ENCODE measurements at regions not wholly inside any gene's neighbourhood (a gene's known extent, or its start where the extent isn't known, plus 50 kb on each side); places are given as distances from the start of the nearest gene placed in this dataset.

DNA sequence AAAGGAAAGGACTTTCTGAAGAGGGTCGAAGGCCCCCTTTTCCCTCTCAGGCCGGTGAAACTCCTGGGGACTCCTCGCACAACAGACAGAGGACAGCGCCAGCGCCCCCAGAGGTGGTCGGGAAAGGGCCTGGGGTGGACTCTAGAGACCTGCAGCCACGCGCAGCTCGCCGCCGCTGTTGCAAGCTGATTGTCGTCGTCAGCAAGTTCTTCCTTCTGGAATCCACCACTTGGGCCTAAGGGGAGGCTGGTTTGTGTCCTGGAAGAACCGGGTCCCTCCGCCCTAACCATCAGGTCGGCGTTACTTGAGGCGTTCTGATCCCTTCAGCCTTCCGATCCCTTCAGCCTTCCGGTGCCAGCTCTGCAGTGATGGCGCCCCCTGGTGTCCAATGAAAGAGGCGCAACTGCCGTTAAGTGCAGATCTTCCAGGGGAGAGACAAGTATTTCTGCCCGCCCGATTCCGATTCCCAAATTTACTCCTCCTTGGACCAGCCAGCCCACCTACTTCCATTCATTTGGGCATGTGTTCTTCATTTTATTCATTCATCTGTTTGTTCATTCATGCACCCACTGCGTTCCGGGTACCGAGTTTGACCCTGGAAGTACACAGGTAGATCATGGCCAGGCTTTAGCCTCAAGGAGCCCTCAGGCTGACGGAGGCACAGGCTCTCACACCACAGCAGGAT, 77.2 kb upstream of the SLC6A11 start:
- DNase-seq (ENCODE audit: low read depth), result peak; percentile 67

DNA sequence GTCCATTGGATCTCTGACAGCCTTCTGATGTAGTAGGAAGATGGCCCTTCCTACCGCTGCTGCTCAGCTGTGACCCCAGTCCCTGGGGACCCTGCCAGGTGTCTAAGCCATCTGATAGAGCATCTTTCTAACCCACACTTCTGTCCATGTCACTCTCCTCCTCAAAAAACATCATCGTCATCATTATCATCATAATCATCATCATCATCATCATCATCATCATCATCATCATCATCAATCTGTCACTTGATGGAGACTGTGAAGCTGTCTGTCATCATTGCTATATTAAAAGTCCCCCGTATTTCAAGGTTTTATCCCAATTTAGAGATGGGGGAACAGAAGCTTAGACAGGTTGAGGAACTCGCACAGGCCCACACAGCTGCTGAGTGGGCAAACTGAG, 75.1 kb upstream of the SLC6A11 start:
- no peak for DNase-seq (ENCODE audit: low read depth)

DNA sequence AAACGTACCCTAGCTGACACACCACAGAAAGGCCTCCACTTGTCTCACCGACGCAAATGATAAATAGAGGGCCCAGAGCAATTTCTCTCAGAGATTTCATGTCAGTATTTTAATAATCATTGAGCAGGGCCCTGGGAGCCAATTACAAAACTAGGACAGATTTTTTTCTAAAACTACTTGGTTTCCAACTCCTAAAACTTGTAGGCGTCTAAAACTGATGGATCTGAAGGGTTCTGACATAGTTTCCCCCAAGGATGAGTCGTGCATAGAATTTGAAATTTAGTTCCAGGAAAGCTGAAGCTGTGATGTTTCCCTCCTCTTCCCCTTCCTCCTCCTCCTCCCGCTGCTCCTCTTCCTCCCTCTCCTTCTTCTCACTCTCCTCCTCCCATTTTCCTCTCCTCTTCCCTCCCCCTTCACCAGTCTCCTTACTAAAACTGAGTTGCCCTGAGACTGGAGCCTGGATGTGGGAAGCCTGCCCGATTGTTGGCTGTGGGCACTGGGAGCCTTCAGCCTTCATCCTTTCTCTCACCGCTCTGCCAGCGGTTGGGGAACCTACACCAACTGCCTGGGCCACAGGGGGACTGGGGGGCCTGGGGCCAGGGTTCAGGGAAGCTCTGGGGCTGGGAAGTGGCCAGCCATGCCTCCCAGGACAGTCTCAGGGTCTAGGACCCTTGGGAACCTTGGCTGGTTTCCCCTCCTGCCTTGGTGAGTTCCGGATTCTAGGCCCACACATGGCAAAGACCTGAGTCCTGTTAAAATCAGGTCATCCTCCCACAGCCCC, 73.9 kb upstream of the SLC6A11 start:
- DNase-seq (ENCODE audit: low read depth), result no peak

DNA sequence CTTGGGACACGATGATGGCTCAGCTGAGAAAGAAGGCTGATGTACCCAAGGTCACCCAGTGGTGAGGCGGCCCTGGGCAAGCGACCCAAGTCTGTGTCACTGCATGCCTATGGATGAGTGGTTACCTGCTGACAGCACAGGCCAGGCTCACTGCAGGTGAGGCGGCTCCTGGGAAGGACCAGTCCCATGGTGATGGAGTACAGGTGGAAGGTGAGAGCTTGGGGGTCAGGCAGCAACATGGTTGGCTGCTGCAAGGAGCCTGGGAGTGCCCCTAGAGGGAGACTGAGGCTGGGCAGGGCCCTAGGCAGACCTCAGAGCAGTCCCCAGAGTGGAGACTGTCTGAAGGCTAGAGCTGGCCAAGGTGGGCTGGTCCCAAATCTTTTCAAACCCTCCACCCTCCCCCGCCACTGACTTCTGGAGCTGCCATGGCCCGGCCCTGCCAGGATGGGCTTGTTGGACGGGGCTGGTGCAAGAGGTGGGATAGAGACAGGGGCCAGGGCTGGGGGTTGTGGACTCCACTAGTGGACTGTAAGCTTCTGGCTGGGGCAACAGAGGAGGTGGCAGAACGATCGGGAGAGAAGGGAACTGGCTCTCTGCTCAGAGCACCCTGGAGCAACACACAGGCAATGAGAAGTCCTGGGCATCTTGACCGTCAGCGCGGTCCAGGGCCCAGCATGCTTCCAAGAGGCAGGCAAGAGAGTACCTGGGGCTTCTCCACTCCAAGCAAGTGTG, 72.5 kb upstream of the SLC6A11 start:
- DNase-seq (ENCODE audit: low read depth), result no peak

DNA sequence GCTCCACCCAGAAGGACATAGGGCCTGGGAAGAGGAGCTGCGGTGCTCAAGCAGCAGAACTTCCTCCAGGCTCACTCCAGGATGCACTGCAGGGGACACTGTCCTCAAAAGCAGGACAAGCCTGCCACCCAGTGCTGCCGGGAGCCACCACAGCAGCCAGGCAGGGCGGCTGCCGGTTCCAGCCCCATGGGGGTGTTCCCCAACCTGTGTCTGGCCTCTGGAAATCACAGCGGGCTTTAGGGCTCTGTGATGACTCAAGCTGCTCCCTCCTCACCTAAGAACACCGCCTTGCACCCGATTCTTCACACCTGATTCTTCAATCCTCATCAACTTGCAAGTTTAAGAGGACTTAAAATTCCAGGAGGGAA, 71.9 kb upstream of the SLC6A11 start:
- no peak for DNase-seq (ENCODE audit: low read depth)

DNA sequence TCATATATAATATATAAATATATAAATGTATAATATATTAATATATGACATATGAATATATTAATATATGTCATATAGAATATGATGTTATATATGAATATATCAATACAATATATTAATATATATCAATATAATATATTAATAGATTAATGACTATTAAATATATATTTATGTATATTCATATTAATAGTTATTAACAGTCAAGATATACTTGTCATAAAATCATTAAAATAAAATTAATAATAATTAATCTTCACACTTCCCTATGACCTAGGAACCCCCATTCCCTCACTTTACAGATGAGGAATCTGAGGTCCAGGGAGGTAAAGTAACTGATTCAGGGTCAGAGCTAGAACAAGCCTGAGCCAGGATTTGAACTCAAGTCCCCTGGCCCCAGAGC, 70.6 kb upstream of the SLC6A11 start:
- no peak for DNase-seq (ENCODE audit: low read depth)

DNA sequence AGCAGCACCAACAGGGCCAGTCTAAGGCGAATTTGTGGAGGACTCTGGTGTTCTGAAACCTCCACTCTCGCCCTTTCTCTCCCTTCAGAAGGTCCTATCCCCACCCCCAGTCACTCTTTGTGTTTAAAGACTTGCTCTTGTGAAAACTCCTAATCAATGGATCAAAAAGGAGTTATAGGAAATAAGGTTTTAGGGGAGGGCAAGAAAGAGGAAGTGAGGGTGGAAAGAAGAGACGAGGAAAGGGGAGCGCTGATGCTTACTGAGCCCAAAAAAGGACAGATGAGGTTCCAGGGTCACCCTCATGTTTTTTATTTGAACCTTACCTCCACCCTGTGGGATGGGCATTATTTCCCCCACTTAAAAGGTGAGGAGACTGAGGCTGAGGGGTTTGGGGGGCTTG, 70.0 kb upstream of the SLC6A11 start:
- DNase-seq (ENCODE audit: low read depth), result no peak

DNA sequence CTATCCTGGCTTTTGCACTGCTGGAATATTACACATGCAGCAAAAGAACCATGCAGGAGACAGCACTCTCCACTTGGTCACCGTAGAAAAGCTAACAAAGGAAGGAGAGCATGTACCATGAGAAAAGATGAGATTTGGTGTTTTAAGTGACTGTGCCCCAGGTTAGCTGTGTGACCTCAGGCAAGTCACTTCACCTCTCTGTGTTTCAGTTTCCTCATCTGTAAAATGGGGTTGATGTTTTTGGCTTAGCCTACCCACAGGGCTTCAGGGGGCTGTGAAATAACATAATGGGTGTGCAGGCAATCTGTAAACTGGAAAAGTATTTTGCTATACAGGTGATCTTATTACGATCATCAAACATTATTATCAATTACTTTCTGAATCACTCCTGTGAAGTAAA, 69.3 kb upstream of the SLC6A11 start:
- DNase-seq (ENCODE audit: low read depth), result no peak

DNA sequence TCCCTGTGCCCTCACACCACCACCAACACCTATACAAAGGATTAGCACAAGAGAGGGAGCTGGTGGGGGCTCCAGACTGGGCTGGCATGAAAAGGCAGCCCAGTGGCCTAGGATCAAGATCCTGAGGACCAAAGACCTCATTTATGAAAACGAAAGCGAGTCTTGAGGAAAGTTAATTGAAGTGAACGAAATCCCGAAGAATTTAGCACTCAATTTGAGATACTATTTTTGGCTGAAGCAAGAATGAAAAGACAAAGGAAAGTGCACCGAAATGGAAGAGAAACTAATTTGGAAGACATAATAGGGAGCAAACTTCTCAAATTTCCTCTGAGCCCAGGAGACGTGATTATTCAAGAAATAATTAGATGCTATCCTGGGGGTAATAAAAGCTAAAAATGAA, 68.7 kb upstream of the SLC6A11 start:
- DNase-seq (ENCODE audit: low read depth), result no peak

DNA sequence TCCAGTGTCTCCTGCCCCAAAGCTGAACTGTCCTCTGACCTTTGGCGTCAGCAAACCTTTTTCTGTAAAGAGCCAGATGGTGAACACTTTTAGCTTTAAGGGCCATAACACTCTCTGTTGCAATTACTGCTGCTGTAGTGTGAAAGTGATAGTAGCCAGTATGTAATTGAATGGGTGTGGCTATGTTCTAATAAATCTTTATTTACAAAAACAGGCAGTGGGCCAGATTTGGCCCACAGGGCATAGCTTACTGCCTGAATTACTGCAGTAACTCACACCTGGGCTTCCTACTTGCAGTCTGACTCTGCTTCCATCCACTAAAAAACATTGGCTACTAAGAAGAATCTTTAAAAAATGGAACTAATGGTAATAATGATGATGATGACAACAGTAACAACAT, 68.0 kb upstream of the SLC6A11 start:
- no peak for DNase-seq (ENCODE audit: low read depth)

DNA sequence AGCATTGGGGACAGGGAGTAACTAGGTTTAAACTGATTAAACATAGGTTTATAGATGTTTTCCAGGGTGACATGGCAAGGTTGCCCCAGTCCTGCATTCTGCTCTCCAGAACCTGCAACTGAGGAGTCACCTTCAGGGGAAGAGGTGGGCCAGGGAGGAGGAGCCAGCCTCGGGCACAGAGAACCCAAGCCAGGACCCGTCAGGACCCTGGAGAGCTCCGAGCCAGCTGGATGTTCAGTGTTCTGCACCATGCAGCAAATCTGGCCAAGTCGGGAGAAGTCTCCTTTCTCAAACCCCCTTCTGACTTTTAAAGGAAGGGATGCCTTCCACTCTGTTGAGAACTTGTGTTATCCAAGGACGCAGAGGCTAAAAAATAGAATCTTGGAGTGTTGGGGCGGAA, 62.1 kb upstream of the SLC6A11 start:
- DNase-seq (ENCODE audit: low read depth), result peak; percentile 11

DNA sequence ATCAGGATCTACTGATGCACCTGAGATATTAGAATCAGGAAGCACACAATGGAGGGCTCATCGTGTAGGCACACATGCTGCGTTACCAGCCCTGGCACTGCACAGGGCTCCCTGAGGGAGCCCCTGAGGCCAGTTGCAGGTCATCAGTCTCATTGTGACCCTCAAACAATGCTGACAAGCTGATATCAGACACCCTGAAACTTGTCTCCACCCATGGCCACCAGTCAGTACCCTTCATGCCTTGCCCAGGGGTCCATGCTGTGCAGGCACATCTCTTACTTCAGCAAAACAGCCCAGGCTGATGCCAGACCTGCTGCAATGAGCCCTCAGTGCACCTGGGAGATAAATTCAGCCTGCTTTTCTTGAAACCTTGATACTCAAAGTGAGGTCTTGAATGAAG, 59.5 kb upstream of the SLC6A11 start:
- no peak for DNase-seq (ENCODE audit: low read depth)

DNA sequence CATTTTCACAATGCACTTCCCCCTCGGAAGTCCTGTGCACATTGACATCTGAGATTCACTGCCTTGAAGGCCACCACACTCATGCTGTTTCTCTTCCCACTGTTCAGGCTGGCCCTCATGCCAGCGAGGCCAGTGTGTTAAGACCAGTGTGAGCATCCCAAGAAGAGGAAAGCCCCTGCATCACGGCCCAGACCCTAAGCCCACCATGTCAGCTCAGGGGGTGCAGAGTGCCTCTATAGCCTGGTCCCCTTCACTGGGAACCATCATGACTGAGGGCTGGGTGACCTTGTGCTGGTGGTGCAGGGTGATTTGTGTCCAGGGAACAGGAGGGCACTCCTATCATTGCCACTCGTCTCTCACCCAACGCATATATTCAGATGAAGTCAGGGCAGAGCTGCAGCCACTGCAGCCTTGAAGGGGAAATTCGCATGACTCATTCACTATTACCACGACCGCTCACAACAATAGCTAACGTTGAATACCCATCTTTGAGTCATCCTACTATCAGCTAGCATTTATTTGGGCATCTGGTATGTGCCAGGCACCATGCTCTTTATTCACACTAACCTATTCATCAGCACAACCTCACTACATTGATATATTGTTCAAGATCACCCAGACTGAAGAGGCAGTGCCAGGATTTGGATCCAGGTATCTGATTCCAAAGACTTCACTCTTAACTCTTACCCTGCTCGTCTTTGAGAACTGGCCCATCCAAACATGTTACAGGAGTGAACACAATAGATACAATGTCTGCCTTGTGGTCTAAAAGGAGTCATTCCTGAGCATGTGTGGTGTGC, 58.8 kb upstream of the SLC6A11 start:
- no peak for DNase-seq (ENCODE audit: low read depth)

DNA sequence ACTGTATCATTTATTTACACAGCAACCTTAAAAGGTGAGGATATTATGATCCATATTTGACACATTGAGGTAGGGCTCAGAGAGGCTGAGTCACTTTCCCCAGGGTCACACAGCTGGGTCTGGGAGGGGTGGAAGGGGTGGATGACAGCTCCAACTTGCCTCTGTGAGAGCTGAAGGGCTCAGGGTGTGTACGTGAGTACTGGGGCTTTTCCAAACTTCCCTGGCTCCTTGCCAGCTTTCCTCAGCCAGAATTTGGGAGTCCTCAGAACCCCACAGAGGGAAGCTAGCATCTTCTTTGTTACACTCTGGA, 58.3 kb upstream of the SLC6A11 start:
- DNase-seq (ENCODE audit: low read depth), result no peak

DNA sequence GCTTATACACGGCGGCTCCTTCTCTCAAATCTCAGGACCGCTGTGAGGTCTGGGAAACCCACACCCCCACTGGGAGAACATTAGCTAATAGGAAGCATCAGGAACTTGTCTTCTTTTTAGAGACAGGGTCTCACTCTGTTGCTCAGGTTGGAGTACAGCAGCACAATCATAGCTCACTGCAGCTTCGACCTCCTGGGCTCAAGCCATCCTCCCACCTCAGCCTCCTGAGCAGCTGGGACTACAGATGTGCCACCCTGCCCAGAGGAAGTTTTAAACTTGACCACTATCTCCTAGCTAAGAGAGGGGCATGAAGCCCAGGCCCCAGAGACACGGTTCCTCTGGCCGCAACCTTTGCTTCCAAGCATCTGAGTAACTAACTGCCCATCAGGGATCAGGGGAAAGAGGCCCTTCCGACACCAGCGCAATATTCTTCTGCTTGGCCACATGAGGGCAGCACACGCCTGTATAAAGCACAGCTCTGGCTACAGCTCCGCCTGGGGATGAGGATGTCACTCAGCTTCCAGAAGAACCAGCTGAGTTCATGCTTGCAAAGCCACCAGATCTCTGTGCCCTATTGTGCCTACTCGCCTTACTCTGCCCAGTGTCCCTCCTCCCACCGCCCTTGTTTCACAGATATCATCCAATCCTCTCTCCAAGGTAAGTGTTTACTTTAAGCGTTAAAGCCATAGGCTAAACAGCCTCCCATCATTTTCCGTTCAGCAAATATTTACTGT, 57.6 kb upstream of the SLC6A11 start:
- DNase-seq (ENCODE audit: low read depth), result no peak

DNA sequence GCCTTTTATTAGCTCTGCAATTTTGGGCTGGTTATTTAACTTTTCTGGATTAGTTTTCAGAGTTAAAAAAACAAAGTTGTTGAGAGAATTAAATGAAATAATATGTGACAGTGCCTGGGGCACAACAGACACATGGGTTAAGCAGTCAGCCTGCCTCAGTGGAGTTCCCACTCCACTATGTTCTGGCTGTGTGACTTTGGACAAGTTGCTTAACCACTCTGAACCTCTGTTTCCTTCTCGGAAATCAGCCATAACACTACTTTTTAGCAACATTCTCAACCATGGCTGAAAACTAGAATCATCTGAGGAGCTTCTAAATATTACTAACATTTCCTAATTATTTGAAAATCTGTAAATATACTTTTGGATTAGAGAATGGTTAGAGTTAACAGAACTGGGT, 56.5 kb upstream of the SLC6A11 start:
- DNase-seq (ENCODE audit: low read depth), result no peak

DNA sequence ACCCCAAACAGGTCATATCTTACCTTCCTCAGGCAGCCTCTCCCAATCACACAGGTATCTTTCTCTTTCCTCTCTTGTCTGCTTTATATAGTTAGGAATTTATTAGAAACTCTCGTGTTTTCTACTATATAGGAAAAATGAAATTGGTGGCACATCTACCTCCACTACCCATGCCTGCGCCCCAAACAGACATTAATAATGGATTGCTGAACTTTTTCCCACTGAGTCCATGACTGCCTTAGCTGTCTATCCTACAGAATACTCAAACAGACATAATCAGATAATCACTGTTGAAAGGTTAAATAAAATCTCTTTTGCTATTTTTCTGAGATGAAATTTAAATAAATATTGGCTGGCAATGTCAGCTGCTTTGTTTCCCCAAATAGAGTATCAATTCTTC, 55.8 kb upstream of the SLC6A11 start:
- no peak for DNase-seq (ENCODE audit: low read depth)

DNA sequence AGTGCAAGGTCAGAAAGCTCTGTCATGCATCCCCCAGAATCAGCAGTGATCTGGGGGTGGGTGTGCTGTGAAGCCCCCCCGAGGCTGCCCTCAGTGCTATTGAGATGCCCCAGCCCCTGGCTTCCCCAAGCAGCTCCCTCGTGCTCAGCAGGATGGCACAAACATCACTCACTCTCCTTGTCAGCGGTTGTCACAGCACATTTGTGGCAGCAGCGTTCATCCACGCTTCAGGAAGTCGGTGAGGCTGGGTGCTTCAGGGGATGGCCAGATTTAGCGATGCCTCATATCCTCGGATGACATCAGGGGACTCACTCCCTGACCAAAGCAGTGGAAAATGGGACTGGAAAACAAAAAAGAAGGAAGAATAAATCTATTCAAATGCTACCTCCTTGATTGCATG, 54.4 kb upstream of the SLC6A11 start:
- DNase-seq (ENCODE audit: low read depth), result no peak

DNA sequence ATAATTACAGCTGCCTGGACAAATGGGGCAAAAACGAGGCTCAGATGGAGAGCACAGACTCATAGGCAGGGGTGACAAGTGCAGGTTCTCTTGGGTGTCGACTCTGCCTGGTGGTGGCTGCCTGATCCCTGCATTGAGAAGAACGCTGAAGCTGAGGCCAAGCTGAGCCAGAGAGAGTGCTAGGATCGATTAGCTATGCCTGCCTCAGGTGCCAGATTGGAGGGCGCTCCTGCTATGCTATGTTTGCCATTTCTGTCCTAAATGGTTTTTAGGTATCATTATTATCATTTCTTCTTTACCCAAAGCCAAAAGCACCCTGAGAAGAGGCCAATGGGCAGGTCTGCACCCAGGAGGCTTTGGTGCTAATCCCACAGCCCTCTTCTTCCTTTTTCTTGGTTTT, 53.9 kb upstream of the SLC6A11 start:
- DNase-seq (ENCODE audit: low read depth), result no peak

DNA sequence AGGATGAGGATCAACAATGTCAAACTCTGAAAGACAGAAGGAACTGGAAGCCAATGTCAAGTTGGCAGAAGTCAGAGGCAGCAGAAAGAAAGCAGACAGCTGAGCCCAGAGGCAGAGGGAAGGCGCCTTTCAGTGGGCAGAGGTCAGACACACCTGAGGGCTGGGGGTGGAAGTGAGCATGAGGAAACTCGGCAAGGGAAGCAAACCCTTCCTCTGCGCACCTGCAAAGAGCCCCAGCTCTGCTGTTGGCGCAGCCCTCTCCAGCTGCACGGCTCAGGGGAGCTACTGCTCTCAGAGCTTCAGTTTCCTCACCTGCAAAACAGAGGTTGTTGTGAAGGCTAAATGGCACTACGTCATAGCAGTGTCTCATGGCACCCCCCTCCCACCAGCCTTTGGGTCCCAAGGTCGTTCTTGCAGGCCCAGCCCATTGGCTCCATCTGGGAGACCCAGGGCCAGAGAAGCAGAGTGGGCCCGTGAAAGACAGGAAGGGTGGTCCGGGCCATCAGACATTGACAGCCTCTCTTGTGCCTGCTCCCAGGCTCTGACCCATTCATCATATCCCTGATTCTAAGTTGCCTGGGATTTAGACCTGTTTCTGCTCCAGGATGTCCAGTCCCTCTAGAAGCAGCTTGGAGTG, 53.3 kb upstream of the SLC6A11 start:
- DNase-seq (ENCODE audit: low read depth), result no peak

DNA sequence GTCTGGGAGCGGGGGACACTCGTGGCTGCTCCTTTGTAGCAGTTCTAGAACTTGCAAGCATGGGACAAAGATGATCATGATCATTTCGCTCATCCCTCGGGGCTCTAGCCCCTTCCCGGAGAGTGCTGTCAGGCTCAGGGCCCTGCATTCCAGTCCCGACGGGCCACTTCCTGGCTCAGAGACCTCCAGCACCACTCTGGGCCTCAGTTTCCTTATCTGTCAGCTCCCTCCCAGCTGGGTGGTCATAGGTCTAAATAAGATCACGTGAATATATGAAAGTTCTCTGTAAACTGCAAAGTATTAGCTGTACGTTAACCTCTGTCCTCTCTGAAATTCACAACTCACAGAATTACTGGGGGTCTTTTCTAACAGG, 52.8 kb upstream of the SLC6A11 start:
- DNase-seq (ENCODE audit: low read depth), result no peak

DNA sequence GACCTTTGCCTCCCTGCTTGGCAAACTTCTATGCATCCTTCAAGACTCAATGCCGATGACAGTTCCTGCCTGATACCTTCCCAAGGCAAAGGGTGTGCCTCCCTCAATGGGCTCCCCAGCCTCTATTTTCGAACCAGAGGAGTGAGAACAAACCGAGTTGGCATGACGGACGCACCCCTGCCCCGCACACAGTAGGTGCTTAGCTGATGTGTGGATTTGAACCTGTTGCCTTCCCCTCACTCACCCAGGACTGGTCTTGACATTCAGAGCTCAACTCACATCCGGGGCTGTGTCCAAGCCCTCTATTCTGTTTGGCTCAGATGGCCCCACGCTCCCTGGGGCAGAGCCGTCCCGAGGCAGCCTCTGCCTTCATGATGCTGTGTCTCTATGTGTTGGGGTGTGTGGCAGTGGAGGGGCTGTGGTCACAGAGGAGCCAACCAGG, 52.2 kb upstream of the SLC6A11 start:
- DNase-seq (ENCODE audit: low read depth), result no peak

Data from stimulated activated CD8-positive, alpha-beta memory T cell treated with anti-CD3 and anti-CD28 coated beads, Interleukin-15, amount 100 ng/mL, for 1 hour (primary cell).